H1 (cell line): ENCODE measurements at regions not wholly inside any gene's neighbourhood (a gene's known extent, or its start where the extent isn't known, plus 50 kb on each side); places are given as distances from the start of the nearest gene placed in this dataset.

Experiments
- CTCF ChIA-PET: fragments of 300-600 bp; sonication (Branson Sonifier 250); formaldehyde crosslinking; loops from one replicate; lab custom pipeline; 2021; ENCODE audit not compliant: partially characterized antibody; lab: Charles Lee
- POLR2A ChIA-PET: fragments of 300-600 bp; sonication (Branson Sonifier 250); formaldehyde crosslinking; loops from one replicate; lab custom pipeline; 2021; ENCODE audit warnings: inconsistent platforms; ENCODE audit not compliant: partially characterized antibody; lab: Charles Lee
- DNase-seq, 2 experiments: peaks; one replicate each; pipeline versions ENCODE4 v3.0.0 to v3.0.0-alpha.2; 2010 to 2022; ENCODE audit warnings: low spot score in 2 of 2, low read depth in 1 of 2, mixed read lengths in 1 of 2
- FAIRE-seq: peaks from 2 replicates; lab custom pipeline; 2011; peaks lifted over from hg19 to GRCh38; lab: Jason Lieb, UNC
- H2AFZ ChIP-seq: 2 replicates; pipeline ENCODE4 v1.8.1; 2012; ENCODE audit warnings: low read length, inconsistent platforms
- H2AK5ac ChIP-seq: 2 replicates; pipeline ENCODE4 v1.6.1; 2013; ENCODE audit warnings: low read depth, low read length
- H2BK120ac ChIP-seq: replicated peaks from 2 replicates; pipeline ENCODE3; 2013; ENCODE audit warnings: low read depth, low read length, inconsistent platforms
- H2BK12ac ChIP-seq: 2 replicates; pipeline ENCODE4 v1.6.1; 2013; ENCODE audit warnings: low read depth, low read length
- H2BK15ac ChIP-seq: 2 replicates; pipeline ENCODE4 v1.6.1; 2013; ENCODE audit warnings: low read length
- H2BK20ac ChIP-seq: 2 replicates; pipeline ENCODE4 v1.6.1; 2013; ENCODE audit warnings: low read length
- H2BK5ac ChIP-seq: 2 replicates; pipeline ENCODE4 v1.6.1; 2013; ENCODE audit warnings: low read depth, low read length
- H3K14ac ChIP-seq: 2 replicates; pipeline ENCODE4 v1.6.1; 2013; ENCODE audit warnings: inconsistent platforms; ENCODE audit not compliant: insufficient read length
- H3K18ac ChIP-seq: 2 replicates; pipeline ENCODE4 v1.6.1; 2013; ENCODE audit warnings: low read length; ENCODE audit errors: extremely low read depth
- H3K23ac ChIP-seq: 2 replicates; pipeline ENCODE4 v1.6.1; 2013; ENCODE audit warnings: inconsistent platforms; ENCODE audit not compliant: insufficient read length
- H3K23me2 ChIP-seq: 2 replicates; pipeline ENCODE4 v1.6.1; 2013; ENCODE audit warnings: low read depth, low read length
- H3K27ac ChIP-seq: 2 replicates; pipeline ENCODE4 v1.6.1; 2011; ENCODE audit warnings: low read depth, low read length, inconsistent platforms
- H3K27me3 ChIP-seq, 4 experiments: replicated peaks in 1 of 4; 1 replicate in 1 of 4; 2 replicates in 3 of 4; pipeline versions ENCODE4 v1.6.1 to v1.8.1; 2011 to 2013; ENCODE audit warnings: low read length in 3 of 4, mild to moderate bottlenecking in 3 of 4, inconsistent platforms in 2 of 4, mixed read lengths in 2 of 4, moderate library complexity in 1 of 4; ENCODE audit not compliant: control insufficient read depth in 3 of 4, insufficient read depth in 3 of 4; ENCODE audit errors: extremely low read depth in 1 of 4
- H3K36me3 ChIP-seq, 4 experiments: 2 replicates each; pipeline versions ENCODE4 v1.6.1 to v1.8.1; 2011 to 2013; ENCODE audit warnings: mild to moderate bottlenecking in 4 of 4, low read length in 3 of 4, moderate library complexity in 2 of 4, control low read depth in 1 of 4, inconsistent platforms in 1 of 4; ENCODE audit not compliant: insufficient read depth in 4 of 4, control insufficient read depth in 2 of 4
- H3K4ac ChIP-seq: replicated peaks from 2 replicates; pipeline ENCODE3; 2013; ENCODE audit warnings: low read length, low read depth, mixed read lengths, inconsistent platforms; ENCODE audit not compliant: insufficient read length
- H3K4me1 ChIP-seq, 4 experiments: replicated peaks in 1 of 4; 1 replicate in 1 of 4; 2 replicates in 3 of 4; pipeline versions ENCODE4 v1.6.1 to v1.8.1; 2011 to 2013; ENCODE audit warnings: low read length in 3 of 4, inconsistent platforms in 2 of 4, mixed read lengths in 1 of 4; ENCODE audit not compliant: insufficient read depth in 4 of 4, control insufficient read depth in 3 of 4
- H3K4me2 ChIP-seq, 2 experiments: 2 replicates each; pipeline versions ENCODE4 v1.6.1 to v1.8.1; 2011 to 2013; ENCODE audit warnings: low read depth in 2 of 2, low read length in 2 of 2, control low read depth in 1 of 2, inconsistent platforms in 1 of 2, mild to moderate bottlenecking in 1 of 2; ENCODE audit not compliant: insufficient read depth in 1 of 2
- H3K4me3 ChIP-seq, 4 experiments: fragments of 200-600, 300-600 bp in 1 of 4; sonication (generic), shearing (Covaris generic), sonication (Bioruptor Twin) in 1 of 4; 2 replicates each; pipeline versions ENCODE4 v1.5.1 to v1.8.1; 2011 to 2016; ENCODE audit warnings: low read length in 4 of 4, low read depth in 3 of 4, control low read depth in 2 of 4, inconsistent platforms in 2 of 4, mild to moderate bottlenecking in 2 of 4, mixed read lengths in 1 of 4, moderate library complexity in 1 of 4; ENCODE audit not compliant: insufficient read depth in 2 of 4; ENCODE audit errors: extremely low read depth in 1 of 4
- H3K56ac ChIP-seq: replicated peaks from 2 replicates; pipeline ENCODE3; 2013; ENCODE audit warnings: low read depth, mild to moderate bottlenecking, mixed read lengths, low read length, inconsistent platforms; ENCODE audit not compliant: insufficient read length
- H3K79me1 ChIP-seq: 2 replicates; pipeline ENCODE4 v1.6.1; 2013; ENCODE audit warnings: low read depth, low read length, control low read depth
- H3K79me2 ChIP-seq, 2 experiments: 2 replicates each; pipeline versions ENCODE4 v1.6.1 to v1.8.1; 2012 to 2013; ENCODE audit warnings: low read length in 2 of 2, mild to moderate bottlenecking in 2 of 2, inconsistent platforms in 1 of 2; ENCODE audit not compliant: insufficient read depth in 2 of 2, control insufficient read depth in 1 of 2
- H3K9ac ChIP-seq, 4 experiments: replicated peaks in 1 of 4; 1 replicate in 1 of 4; 2 replicates in 3 of 4; pipeline versions ENCODE4 v1.6.1 to v1.8.1; 2011 to 2013; ENCODE audit warnings: low read depth in 3 of 4, low read length in 3 of 4, control low read depth in 2 of 4, mild to moderate bottlenecking in 2 of 4, moderate library complexity in 2 of 4, inconsistent platforms in 1 of 4; ENCODE audit errors: extremely low read depth in 1 of 4
- H3K9me3 ChIP-seq, 2 experiments: 2 replicates each; pipeline versions ENCODE4 v1.6.1 to v1.8.1; 2012 to 2013; ENCODE audit warnings: mild to moderate bottlenecking in 2 of 2, moderate library complexity in 2 of 2, control low read depth in 1 of 2, inconsistent platforms in 1 of 2, low read depth in 1 of 2, low read length in 1 of 2, mixed read lengths in 1 of 2; ENCODE audit not compliant: insufficient read depth in 2 of 2
- H4K20me1 ChIP-seq, 2 experiments: replicated peaks in 1 of 2; 2 replicates each; pipeline versions ENCODE3 to v1.8.1; 2011 to 2013; ENCODE audit warnings: inconsistent platforms in 2 of 2, low read length in 2 of 2, mild to moderate bottlenecking in 1 of 2; ENCODE audit not compliant: insufficient read depth in 2 of 2, control insufficient read depth in 1 of 2
- H4K5ac ChIP-seq: 2 replicates; pipeline ENCODE4 v1.6.1; 2013; ENCODE audit warnings: low read length, low read depth, mixed read lengths, inconsistent platforms; ENCODE audit not compliant: insufficient read length
- H4K8ac ChIP-seq: 2 replicates; pipeline ENCODE4 v1.8.0; 2013; ENCODE audit warnings: mild to moderate bottlenecking, moderate library complexity, low read length, inconsistent platforms; ENCODE audit not compliant: insufficient read depth; ENCODE audit errors: extremely low read depth
- H4K91ac ChIP-seq: replicated peaks from 2 replicates; pipeline ENCODE3; 2013; ENCODE audit warnings: low read length, mixed read lengths, inconsistent platforms; ENCODE audit not compliant: insufficient read length
- ASH2L ChIP-seq: fragments of 200-600, 300-600 bp; sonication (generic); IDR thresholded peaks from one replicate; pipeline ENCODE4 v1.7.1; 2017; ENCODE audit warnings: low read length
- BACH1 ChIP-seq: IDR thresholded peaks from 2 replicates; pipeline ENCODE4 v1.6.1; 2012; ENCODE audit warnings: low read length, improper control_type of control experiment
- CBX5 ChIP-seq: fragments of 300-800, 300-1000 bp; sonication (generic); IDR thresholded peaks from 2 replicates; pipeline ENCODE4 v1.7.1; 2016; ENCODE audit warnings: antibody characterized with exemption, low read length, low read depth
- EP300 ChIP-seq, 2 experiments: IDR thresholded peaks; 1 replicate in 1 of 2; 2 replicates in 1 of 2; pipeline ENCODE4 v1.6.1; 2011 to 2012; ENCODE audit warnings: low read depth in 2 of 2, low read length in 2 of 2, mild to moderate bottlenecking in 2 of 2, borderline replicate concordance in 1 of 2, inconsistent platforms in 1 of 2, moderate library complexity in 1 of 2
- KDM1A ChIP-seq: fragments of 200-600, 300-600 bp; sonication (generic); IDR thresholded peaks from 2 replicates; pipeline ENCODE4 v1.7.1; 2016; ENCODE audit warnings: mild to moderate bottlenecking, low read length, borderline replicate concordance
- KDM5A ChIP-seq: fragments of 200-600 bp; IDR thresholded peaks from 2 replicates; pipeline ENCODE4 v1.7.1; 2012; ENCODE audit warnings: mild to moderate bottlenecking, low read length, inconsistent platforms, mixed read lengths
- TAF1 ChIP-seq: IDR thresholded peaks from 2 replicates; pipeline ENCODE4 v1.6.1; 2011; ENCODE audit warnings: mild to moderate bottlenecking, low read depth, low read length
- TBP ChIP-seq: IDR thresholded peaks from 2 replicates; pipeline ENCODE4 v1.6.1; 2011; ENCODE audit warnings: low read depth, low read length, improper control_type of control experiment
- YY1 ChIP-seq: IDR thresholded peaks from 2 replicates; pipeline ENCODE4 v1.6.1; 2011; ENCODE audit warnings: low read depth, mild to moderate bottlenecking, low read length
- WGBS, 2 experiments: shearing (Covaris generic) in 1 of 2; methylation state at CpG; one replicate each; pipeline versions ENCODE4 v1.1.6 to v1.1.7; 2013 to 2015; ENCODE audit warnings: low lambda C conversion rate in 2 of 2, mixed read lengths in 2 of 2, inconsistent platforms in 1 of 2, low coverage in 1 of 2, missing lambda C conversion rate in 1 of 2; ENCODE audit not compliant: insufficient replicate concordance in 2 of 2, insufficient coverage in 1 of 2, insufficient read length in 1 of 2; ENCODE audit errors: extremely low coverage in 1 of 2, missing lambda C conversion rate in 1 of 2; 5-methylcytosine and 5-hydroxymethylcytosine counted together

GRCh38 chr12:58029260-58029659 lies 87.9 kb downstream of the ATP23 start:
- no peak overlapping the region for H4K8ac ChIP-seq
- no peak overlapping the region for H2BK5ac ChIP-seq
- no peak overlapping the region for H3K27ac ChIP-seq
- H3K56ac ChIP-seq = no peak overlapping the region
- no peak overlapping the region for H3K18ac ChIP-seq
- H3K4me3 ChIP-seq = no peak overlapping the region
- no peak overlapping the region for H4K5ac ChIP-seq
- H3K79me1 ChIP-seq = no peaks in the 10 kb centered on the region
- no peak overlapping the region for H2BK12ac ChIP-seq
- H3K79me2 ChIP-seq = no peaks in the 10 kb centered on the region
- H2AFZ ChIP-seq = no peak overlapping the region
- H3K14ac ChIP-seq = no peak overlapping the region
- no peak overlapping the region for H3K23ac ChIP-seq
- no peak overlapping the region for H2AK5ac ChIP-seq
- no peak overlapping the region for H4K91ac ChIP-seq
- no peak overlapping the region for H3K9ac ChIP-seq
- FAIRE-seq (no peak), DNase-seq (no peak)
- H3K4me1 ChIP-seq = peaks cover 0 to 3% (median 0%) of the 10 kb centered on the region in 4 experiments; a peak in 1 of 7 replicates
- TF ChIP-seq TBP (no peak), YY1 (no peak), KDM1A (no peak), EP300 (IDR thresholded peaks at IDR 0.05; ENCODE audit: borderline replicate concordance in 1 of 2, low read depth in 2 of 2, low read length in 2 of 2) (no peak), BACH1 (no peak), ASH2L (no peak), CBX5 (no peak), TAF1 (no peak), KDM5A (no peak)
- H3K36me3 ChIP-seq = peaks cover 0 to 2% (median 0%) of the 10 kb centered on the region in 4 experiments; a peak in 1 of 8 replicates
- ChIA-PET POLR2A (no interaction called here), CTCF (no interaction called here)
- H4K20me1 ChIP-seq = no peaks in the 10 kb centered on the region
- no peaks in the 10 kb centered on the region; the same call in 1 of the 2 replicates for H3K23me2 ChIP-seq
- H2BK20ac ChIP-seq = no peak overlapping the region
- WGBS, 2 experiments = 79% methylated on average over 1 of the region's 1 CpG; no CpG with 5 or more reads in 1 of the 2 experiments
- H3K4me2 ChIP-seq = no peak overlapping the region
- no peak overlapping the region for H2BK15ac ChIP-seq
- no peak overlapping the region for H3K4ac ChIP-seq
- H2BK120ac ChIP-seq = no peak overlapping the region
- peaks cover 2 to 13% of the 10 kb centered on the region in 2 experiments; a peak in 2 of 4 replicates for H3K9me3 ChIP-seq
- no peaks in the 10 kb centered on the region for H3K27me3 ChIP-seq
